Karpas-422 (cell line): ENCODE measurements at regions not wholly inside any gene's neighbourhood (a gene's known extent, or its start where the extent isn't known, plus 50 kb on each side); places are given as distances from the start of the nearest gene placed in this dataset.
"Not testable (repeated sequence)": the region's sequence is repeated elsewhere in the genome, so short reads cannot be mapped to it uniquely, and the experiment has no call there.

Source experiments
- DNase-seq: peaks from one replicate; pipeline ENCODE4 v3.0.0-alpha.2; 2015
- H2AFZ ChIP-seq: fragments of 200-600 bp; sonication (generic); 2 replicates; pipeline ENCODE4 v1.6.1; 2014; ENCODE audit warnings: antibody characterized with exemption, low read length, mixed read lengths
- H3K27ac ChIP-seq: fragments of 200-600 bp; sonication (generic); 2 replicates; pipeline ENCODE4 v1.5.1; 2014; ENCODE audit warnings: mild to moderate bottlenecking, low read length, moderate library complexity
- H3K27me3 ChIP-seq: fragments of 200-600 bp; sonication (generic); 2 replicates; pipeline ENCODE4 v1.6.1; 2014; ENCODE audit warnings: low read length, mixed read lengths
- H3K36me3 ChIP-seq: fragments of 200-600 bp; sonication (generic); 2 replicates; pipeline ENCODE4 v1.6.1; 2014; ENCODE audit warnings: low read length, mixed read lengths; ENCODE audit not compliant: insufficient read depth
- H3K4me1 ChIP-seq: fragments of 200-600 bp; sonication (generic); 2 replicates; pipeline ENCODE4 v1.6.1; 2014; ENCODE audit warnings: mild to moderate bottlenecking, low read length, mixed read lengths
- H3K4me2 ChIP-seq: fragments of 200-600 bp; sonication (generic); 2 replicates; pipeline ENCODE4 v1.6.1; 2014; ENCODE audit warnings: low read length, low read depth, mild to moderate bottlenecking; ENCODE audit not compliant: poor library complexity, severe bottlenecking
- H3K4me3 ChIP-seq: fragments of 200-600 bp; sonication (generic); 2 replicates; pipeline ENCODE4 v1.5.1; 2014; ENCODE audit warnings: mild to moderate bottlenecking, antibody characterized with exemption, low read length, mixed read lengths
- H3K79me2 ChIP-seq: fragments of 200-600 bp; sonication (generic); 2 replicates; pipeline ENCODE4 v1.6.1; 2014; ENCODE audit warnings: mild to moderate bottlenecking, low read length, mixed read lengths
- H3K9ac ChIP-seq: fragments of 200-600 bp; sonication (generic); 2 replicates; pipeline ENCODE4 v1.6.0; 2014; ENCODE audit warnings: low read length
- H3K9me2 ChIP-seq: fragments of 200-600 bp; sonication (generic), shearing (Covaris generic); replicated peaks from 2 replicates; pipeline ENCODE4 v1.6.0; 2014; ENCODE audit warnings: mild to moderate bottlenecking, low read length, moderate library complexity; ENCODE audit not compliant: insufficient read depth
- H3K9me3 ChIP-seq: fragments of 300-700, 200-600 bp; sonication (generic); 2 replicates; pipeline ENCODE4 v1.6.1; 2014; ENCODE audit warnings: low read length, mixed read lengths
- H4K20me1 ChIP-seq: fragments of 200-600 bp; sonication (generic); 2 replicates; pipeline ENCODE4 v1.6.1; 2014; ENCODE audit warnings: mild to moderate bottlenecking, antibody characterized with exemption, low read length, low read depth; ENCODE audit not compliant: insufficient read depth

GRCh38 chr16:32870628-32871027 lies 194.7 kb upstream of the TP53TG3 start:
- not testable (repeated sequence) for DNase-seq, H3K27me3 ChIP-seq, H2AFZ ChIP-seq, H3K9ac ChIP-seq, H3K4me2 ChIP-seq, H3K27ac ChIP-seq, H3K9me3 ChIP-seq, H3K4me1 ChIP-seq, H3K9me2 ChIP-seq, H4K20me1 ChIP-seq, H3K79me2 ChIP-seq, H3K4me3 ChIP-seq, H3K36me3 ChIP-seq

- not testable (repeated sequence) for DNase-seq, H3K27ac ChIP-seq, H3K79me2 ChIP-seq, H3K9me3 ChIP-seq, H4K20me1 ChIP-seq, H3K9me2 ChIP-seq, H3K9ac ChIP-seq, H3K36me3 ChIP-seq, H3K4me3 ChIP-seq, H3K4me2 ChIP-seq, H3K27me3 ChIP-seq, H3K4me1 ChIP-seq, H2AFZ ChIP-seq
These were observed 192.4 kb upstream of the TP53TG3 start for GRCh38 chr16:32868334-32868733.

GRCh38 chr16:32865284-32865683 lies 189.3 kb upstream of the TP53TG3 start:
- H2AFZ ChIP-seq, H3K27me3 ChIP-seq, H3K79me2 ChIP-seq, DNase-seq, H3K27ac ChIP-seq, H3K4me2 ChIP-seq, H3K4me3 ChIP-seq, H3K9ac ChIP-seq, H3K36me3 ChIP-seq, H3K9me2 ChIP-seq, H3K4me1 ChIP-seq, H4K20me1 ChIP-seq, H3K9me3 ChIP-seq: not testable (repeated sequence)

- DNase-seq, H3K79me2 ChIP-seq, H3K27ac ChIP-seq, H3K4me1 ChIP-seq, H2AFZ ChIP-seq, H3K9me2 ChIP-seq, H3K27me3 ChIP-seq, H3K4me2 ChIP-seq, H3K4me3 ChIP-seq, H4K20me1 ChIP-seq, H3K36me3 ChIP-seq, H3K9me3 ChIP-seq, H3K9ac ChIP-seq: not testable (repeated sequence)
These were observed 185.7 kb upstream of the TP53TG3 start for GRCh38 chr16:32861476-32862201.

GRCh38 chr16:32847379-32847778 lies 171.4 kb upstream of the TP53TG3 start:
- not testable (repeated sequence) for H3K9ac ChIP-seq, H3K27me3 ChIP-seq, H2AFZ ChIP-seq, H3K27ac ChIP-seq, H3K9me2 ChIP-seq, H4K20me1 ChIP-seq, H3K9me3 ChIP-seq, H3K36me3 ChIP-seq, H3K4me2 ChIP-seq, DNase-seq, H3K4me1 ChIP-seq, H3K4me3 ChIP-seq, H3K79me2 ChIP-seq

GRCh38 chr16:32845572-32845971 lies 169.6 kb upstream of the TP53TG3 start:
- not testable (repeated sequence) for H3K9ac ChIP-seq, H3K9me3 ChIP-seq, H3K27me3 ChIP-seq, H2AFZ ChIP-seq, H4K20me1 ChIP-seq, H3K9me2 ChIP-seq, H3K4me3 ChIP-seq, DNase-seq, H3K4me2 ChIP-seq, H3K4me1 ChIP-seq, H3K36me3 ChIP-seq, H3K27ac ChIP-seq, H3K79me2 ChIP-seq

GRCh38 chr16:32842844-32843243 lies 166.9 kb upstream of the TP53TG3 start:
- not testable (repeated sequence) for H3K9ac ChIP-seq, H3K4me3 ChIP-seq, H3K9me2 ChIP-seq, H3K4me1 ChIP-seq, H3K36me3 ChIP-seq, H3K27ac ChIP-seq, H3K4me2 ChIP-seq, H3K27me3 ChIP-seq, H3K79me2 ChIP-seq, H2AFZ ChIP-seq, H3K9me3 ChIP-seq, DNase-seq, H4K20me1 ChIP-seq

- not testable (repeated sequence) for H3K4me2 ChIP-seq, H3K9me3 ChIP-seq, H3K79me2 ChIP-seq, H3K27ac ChIP-seq, H4K20me1 ChIP-seq, H3K27me3 ChIP-seq, H3K36me3 ChIP-seq, H2AFZ ChIP-seq, H3K9me2 ChIP-seq, DNase-seq, H3K4me1 ChIP-seq, H3K9ac ChIP-seq, H3K4me3 ChIP-seq
These were observed 131.3 kb upstream of the TP53TG3 start for GRCh38 chr16:32807280-32807679.

GRCh38 chr16:32805639-32806038 lies 129.7 kb upstream of the TP53TG3 start:
- H3K27ac ChIP-seq, H3K9me3 ChIP-seq, H3K36me3 ChIP-seq, DNase-seq, H3K9me2 ChIP-seq, H3K4me3 ChIP-seq, H4K20me1 ChIP-seq, H3K27me3 ChIP-seq, H3K79me2 ChIP-seq, H3K9ac ChIP-seq, H3K4me1 ChIP-seq, H2AFZ ChIP-seq, H3K4me2 ChIP-seq: not testable (repeated sequence)
